Uterus (tissue), 2 donors: ENCODE measurements at regions not wholly inside any gene's neighbourhood (a gene's known extent, or its start where the extent isn't known, plus 50 kb on each side); places are given as distances from the start of the nearest gene placed in this dataset.

Source experiments
- CTCF ChIP-seq, 4 experiments: fragments of 200-600 bp in 2 of 4; fragments of 450-650 bp in 2 of 4; sonication (generic) in 2 of 4; IDR thresholded peaks; one replicate each; pipeline ENCODE4 v1.5.1; 2016 to 2019; ENCODE audit warnings: antibody characterized with exemption in 4 of 4, mild to moderate bottlenecking in 2 of 4, moderate library complexity in 1 of 4
- POLR2A ChIP-seq, 2 donors: fragments of 450-650 bp; IDR thresholded peaks; one replicate each; pipeline ENCODE4 v1.6.1; 2016; ENCODE audit warnings: antibody characterized with exemption in 2 of 2, mild to moderate bottlenecking in 1 of 2, moderate library complexity in 1 of 2

DNA sequence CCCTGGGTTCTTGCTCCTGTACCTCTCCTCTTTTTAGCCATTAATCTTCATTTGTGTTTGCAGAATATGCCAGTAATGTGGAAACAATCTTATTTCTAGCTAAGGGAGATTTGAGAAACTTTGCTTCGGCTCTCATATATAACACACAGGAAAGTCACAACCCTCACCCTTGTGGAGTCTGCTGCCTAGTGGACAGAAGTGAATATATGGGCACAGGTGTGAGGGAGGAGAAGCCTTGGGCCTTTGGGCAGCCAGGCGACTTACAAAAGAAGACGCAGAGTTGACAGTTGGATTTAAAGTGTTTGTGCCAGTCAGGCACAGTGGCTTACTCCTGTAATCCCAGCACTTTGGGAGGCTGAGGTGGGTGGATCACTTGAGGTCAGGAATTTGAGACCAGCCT lies 181.8 kb upstream of the TBL1XR1 start:
- TF ChIP-seq CTCF (IDR thresholded peaks at IDR 0.05) = peak in 1 of 4 experiments; percentile 6
- TF ChIP-seq POLR2A (IDR thresholded peaks at IDR 0.05) = no peak
